ENCODE measurements at regions not wholly inside any gene's neighbourhood (a gene's known extent, or its start where the extent isn't known, plus 50 kb on each side); places are given as distances from the start of the nearest gene placed in this dataset.
"Not testable (repeated sequence)": the region's sequence is repeated elsewhere in the genome, so short reads cannot be mapped to it uniquely, and the experiment has no call there.

DNA sequence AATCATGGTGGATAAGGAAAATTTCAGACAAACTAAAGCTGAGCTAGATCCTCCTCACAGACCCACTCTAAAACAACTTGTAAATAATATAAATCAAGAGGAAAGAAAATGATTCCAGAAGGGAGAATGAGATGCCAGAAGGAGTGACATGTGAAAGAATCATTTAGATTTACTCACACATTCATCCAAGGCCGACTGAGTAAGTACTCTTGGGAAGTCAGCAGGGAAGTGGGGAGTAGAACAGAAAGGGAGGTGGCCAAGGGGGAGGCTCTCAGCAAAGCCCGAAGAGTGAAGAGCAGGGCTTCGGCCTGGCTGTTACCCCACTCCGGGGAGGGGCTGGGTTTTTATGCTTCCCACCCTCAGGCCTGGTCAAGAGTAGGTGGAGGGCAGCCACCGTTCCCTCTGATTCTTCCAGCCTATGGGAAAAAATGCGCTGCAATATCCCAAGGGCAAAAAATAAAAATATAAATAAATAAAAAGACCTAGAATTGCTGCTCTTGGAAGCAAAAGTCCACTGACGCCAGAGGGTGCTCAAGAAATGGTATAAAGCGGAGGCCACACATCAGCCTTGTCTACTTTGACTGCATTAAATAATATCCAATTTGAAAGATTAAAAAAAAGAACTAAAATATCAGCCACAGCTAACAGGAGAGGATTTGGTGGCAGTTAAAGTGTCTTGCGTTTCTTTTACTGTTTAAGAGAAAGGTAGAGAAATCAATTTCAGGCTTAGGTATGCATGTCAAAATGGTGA, 110.2 kb upstream of the COL5A1 start:
- no peak for DNase-seq

DNA sequence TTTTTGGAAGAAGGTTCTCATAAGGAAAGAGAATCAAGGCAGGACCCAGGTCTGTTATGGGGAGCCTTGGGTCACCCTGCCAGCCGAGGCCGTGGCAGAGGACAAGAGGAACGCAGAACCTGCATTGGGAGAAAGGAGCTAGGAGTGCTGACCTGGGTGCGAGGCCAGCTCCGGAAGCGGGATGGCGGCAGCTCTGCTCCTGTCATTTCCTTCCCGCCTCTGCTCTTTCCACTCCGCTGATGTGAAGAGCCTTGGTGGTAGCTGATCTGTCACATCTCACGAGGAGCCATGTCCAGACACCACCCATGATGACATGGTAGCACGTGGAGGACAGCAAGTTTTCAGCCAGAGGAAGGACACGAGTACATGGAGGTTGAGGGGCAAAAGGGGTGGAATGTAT, 109.5 kb upstream of the COL5A1 start:
- DNase-seq, result no peak

DNA sequence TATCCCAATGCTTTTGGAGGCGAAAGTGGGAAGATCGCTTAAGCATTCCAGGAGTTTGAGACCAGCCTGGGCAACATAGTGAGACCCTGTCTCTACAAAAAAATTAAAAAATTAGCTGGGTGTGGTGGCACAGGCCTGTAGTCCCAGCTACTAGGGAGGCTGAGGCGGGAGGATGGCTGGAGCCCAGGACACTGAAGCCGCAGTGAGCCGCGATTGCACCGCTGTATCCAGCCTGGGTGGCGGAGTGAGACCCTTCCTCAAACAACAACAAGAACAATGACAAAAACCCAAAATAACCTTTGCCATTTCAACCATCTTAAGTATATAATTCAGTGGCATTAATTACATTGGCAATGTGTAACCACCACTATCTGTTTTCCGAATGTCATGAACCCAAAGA, 108.9 kb upstream of the COL5A1 start:
- not testable (repeated sequence) for DNase-seq

DNA sequence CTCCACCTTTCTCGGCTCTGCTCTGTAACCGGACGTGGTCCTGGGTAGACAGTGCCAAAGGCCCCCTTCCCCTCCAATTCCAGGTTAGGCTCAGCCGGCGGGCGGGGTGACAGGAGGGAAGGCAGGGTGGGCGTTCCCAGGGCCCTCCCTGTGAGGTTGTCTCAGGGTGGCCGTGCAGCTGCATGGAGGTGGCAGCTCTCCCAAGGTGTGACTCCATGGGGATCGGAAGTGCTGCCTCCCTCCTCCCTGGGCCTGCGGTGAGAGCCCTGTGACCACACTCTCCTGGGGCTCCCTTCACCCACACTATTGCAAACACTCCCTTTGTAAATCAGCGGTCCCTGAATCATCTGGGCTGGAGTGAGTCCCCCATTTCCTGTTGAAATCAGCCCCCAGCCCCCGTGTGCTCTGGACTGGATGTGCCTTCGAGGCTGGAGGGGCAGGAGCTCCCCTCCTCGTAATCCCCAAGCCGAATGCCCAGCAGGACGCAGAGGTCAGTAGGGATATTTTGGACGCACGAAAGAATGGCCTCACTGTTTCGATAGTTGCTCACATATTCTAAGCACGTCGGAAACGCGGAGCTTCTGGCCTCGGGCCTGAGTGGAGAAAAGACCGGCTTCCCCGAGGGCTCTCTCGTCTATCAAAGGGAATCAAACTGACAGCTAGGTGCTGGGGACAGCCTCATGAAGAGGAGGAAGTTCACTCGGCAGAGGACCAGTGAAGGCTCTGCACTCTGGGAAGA, 107.6 kb upstream of the COL5A1 start:
- DNase-seq, result no peak

DNA sequence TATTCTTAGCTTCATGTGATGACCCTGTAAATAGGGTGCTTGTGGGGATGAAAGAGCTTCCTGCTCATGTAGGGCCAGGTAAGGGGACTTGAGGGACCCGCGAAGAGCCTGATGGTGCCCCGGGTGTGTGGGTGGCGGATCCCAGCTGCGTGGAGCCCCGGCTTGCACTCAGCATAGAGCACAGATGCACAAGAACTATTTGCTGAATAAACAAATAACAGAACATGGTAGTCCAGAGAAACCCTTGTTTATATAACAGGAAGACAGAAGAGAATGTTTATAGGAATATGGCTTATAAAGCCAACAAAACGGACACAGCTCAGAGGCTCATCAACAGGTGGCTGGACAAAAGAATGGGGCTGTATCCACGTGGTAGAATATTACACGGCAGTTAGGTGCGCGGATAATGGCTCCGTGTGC, 106.9 kb upstream of the COL5A1 start:
- DNase-seq, result no peak

DNA sequence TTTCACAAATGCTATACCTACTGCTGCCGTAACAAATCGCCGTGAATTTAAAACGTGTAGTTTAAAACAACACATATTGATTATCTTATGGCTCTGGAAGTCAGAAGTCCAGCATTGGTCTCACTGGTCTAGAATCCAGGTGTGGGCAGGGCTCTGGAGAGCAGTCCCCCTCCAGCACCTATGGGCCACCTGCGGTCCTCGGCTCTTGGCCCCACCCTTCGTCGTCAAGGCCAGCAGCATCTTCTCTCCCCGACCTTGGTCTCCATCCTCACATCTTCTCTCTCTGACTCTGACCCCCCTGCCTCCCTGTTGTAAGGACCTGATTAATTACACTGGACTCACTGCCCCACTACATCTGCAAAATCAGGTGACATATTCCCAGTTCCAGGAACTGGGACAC, 106.4 kb upstream of the COL5A1 start:
- no peak for DNase-seq

DNA sequence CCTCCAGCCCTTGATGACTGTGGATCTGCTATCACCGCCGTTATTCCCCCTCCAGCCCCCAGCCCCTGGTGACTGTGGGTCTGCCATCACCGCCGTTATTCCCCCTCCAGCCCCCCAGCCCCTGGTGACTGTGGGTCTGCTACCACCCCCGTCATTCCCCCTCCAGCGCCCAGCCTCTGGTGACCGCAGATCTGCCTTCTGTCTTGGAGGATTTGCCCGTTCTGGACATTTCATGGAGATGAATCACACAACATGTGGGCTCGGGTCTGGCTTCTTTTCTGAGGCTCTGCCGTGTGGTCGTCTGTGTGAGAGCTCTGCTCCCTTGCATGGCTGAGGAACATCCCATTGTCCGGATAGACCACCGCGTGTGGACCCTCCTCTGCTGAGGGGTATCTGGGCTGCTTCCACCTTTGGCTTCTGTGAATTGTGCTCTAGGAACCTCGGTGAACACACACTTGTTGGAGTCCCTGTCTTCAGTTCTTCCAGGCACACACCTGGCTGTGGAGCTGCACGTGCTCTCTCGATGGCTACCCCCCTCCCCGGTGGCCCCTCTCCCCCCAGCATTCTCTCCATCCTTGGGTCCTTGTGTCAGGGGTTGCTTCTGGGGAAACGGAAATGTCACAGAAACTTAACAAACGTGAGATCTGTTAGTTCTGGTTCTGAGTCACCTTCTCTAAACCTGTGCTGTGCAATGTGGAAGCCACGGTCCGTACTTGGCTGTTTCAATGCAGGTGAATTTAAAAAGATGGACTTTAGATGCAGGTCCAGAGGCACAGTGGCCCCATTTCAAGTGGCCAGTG, 105.3 kb upstream of the COL5A1 start:
- DNase-seq, result no peak

DNA sequence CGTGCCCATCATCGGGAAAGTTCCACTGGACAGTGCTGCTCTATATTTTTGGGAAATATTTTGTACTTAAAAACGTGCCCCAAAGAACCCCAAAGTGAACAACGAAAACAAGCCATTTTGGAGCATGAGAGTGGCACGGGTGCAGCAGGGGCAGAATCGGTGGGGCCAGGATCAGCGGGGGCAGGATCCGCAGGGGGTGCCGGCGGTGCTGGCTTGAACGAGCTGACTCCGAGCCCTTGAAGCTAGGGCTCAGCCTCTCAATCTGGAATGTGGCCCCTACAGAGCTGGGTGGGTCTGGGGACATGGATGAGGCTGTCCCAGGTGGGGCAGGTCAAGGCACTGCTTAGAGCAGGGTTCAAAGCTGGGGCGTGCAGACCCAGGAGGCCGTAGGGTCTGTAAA, 104.7 kb upstream of the COL5A1 start:
- DNase-seq, result no peak

DNA sequence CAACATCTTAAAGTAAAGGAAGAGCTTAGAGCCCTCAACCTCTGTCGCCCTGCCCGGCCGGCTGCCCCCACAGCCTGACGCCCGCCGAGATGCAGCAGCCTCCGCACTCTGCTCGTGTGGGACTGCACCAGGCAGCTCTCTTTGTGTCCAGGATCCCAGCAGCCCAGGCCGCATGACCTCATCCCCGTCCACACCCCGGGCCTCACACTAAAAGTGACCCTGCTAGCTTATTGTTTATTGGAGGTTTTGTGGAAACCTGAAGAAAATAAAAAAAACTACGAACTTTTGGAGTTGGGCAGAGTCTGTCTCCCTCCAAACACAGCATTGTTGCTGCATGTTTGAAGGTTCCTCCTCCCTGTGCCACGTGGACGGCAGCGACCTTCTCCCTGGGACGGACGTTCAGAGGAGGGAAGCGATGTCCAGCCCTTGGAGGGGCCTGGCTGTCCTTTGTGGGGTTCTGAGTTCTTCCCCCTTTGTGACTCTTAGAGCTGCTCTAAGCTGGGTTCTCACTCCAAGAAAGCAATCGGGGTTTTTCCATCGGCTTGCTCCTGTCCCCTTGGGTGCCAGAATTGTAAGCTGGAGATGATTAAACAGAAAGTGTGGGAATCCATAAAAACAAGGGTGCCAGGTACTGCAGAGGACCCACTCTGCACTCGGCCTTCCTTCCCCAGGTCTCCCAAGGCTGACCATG, 103.5 kb upstream of the COL5A1 start:
- DNase-seq, result no peak

DNA sequence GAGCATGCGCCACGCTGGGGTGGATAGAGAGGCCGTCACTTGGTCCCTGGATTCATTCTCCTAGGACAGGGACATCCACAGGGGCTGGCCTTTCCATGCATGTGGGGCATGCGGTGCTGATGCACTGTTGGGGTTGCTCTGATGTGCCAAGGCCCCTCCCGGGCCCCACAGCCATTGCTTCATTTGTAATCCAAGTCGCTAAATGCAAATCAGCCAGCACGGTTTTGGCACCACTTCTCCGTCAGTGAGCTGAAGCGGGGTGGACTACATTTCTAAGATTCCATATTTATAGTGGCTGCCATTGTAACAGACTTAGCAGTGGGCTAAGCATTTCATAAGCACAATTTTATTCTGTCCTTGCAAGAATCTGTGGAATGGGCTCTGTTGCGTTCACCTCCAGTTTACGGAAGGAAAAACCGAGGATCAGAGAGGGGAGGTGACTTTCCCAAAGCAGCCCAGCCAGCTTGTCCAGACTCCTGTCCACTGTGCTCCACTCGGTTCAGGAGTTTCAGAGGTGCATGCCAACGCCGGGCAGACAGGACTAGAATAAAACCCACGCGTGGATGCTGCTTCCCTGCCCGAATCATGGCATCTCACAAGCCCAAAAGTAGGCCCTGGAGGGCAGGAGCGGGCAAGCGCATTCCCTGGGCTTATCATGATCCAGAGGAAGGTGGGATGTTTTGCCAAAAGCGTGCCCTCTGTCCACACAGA, 102.6 kb upstream of the COL5A1 start:
- DNase-seq, result no peak

DNA sequence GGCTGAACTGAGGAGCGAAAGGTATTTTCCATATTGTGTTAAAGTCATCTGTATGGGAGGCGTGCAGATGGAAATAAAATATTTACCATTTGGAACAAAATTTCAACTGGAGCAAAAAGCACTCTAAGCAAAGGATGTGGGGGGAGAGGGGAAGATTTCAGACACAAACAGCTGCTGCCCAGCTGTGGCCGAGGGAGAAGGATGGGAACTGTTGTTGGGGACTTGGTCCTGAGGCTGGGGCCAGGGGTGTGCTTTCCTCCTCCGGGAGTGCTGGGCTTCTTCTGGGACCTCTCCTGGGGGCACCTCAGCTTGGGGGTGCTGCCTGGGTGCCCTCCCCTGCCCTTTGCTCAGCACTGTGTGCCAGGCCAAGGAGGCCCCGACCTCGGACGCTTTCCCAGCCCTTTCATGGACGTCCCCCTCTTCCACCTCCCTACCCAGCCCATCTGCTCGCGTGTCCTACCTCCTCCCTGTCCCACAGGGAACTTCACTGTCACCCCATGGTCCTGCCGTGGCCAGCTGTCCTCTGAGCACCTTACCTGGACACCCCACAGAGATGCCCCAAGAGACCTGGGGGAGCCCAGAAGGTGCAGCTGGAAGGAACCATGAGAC, 101.9 kb upstream of the COL5A1 start:
- DNase-seq, result no peak

DNA sequence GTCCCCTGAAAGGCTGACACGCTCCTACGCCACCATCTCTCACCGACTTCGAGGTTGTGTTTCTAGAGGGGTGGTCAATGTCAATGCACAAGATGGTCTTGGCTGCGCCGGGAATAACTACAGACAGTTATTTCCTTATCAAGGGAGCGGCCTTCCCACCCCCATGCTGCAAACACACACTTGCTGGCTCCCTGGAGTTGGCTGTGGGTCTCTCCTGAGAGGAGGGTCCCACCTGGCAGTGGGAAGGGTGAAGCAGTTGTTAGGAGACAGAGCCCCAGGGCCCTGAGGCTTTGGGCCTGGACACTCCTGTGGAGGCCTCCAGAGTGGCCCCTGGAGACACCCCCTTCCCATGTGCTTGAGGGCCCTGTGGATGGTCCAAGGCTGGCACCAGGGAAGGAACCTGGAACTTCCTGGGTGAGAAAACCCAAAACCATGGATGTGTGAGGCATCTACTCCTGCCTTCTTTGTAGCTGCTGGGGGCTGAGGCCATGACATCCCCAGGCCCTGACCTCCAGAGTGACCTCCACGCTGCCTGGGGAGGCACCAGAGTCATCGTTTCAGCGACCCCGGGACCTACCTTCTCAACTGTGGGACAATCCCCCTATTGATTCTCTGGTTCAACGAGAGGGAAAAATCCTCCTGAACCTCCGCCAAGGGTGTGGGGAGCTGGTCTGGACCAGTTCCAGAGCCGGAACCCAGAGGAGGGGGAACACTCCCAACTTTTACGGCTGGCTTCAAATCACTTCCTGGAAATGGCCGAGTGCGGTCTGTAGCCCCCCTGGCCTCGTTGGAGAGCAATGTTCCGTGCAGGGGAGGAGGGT, 101.1 kb upstream of the COL5A1 start:
- no peak for DNase-seq

DNA sequence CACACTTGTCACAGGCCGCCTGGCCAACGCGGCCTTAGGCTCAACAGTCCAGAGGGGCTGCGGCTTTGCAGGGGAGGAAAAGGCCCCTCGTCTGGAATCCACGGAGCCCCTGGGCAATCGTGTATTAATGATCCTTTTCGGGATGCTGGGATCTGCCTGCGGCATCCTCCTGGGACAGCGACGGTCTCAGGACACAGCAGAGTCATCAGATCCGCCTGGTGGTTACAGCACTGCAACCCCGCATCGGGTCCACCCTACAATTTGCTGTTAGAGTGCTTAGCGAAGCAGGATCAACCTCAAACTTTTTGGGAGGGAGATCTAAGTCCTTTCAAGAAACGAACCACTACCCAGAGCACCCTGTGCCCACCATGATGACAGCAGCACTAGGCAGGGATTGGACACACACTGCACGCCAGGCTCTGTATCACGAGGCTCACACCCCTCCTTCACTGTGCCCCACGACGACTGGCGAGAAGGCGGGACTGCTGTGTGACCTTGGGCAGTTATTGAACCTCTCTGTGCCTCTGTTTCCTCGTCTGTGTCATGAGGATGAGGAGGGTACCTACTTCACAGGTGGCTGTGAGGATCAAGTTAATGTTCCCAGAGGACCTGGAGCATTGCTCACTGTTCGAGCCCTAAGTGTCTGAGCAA, 100.4 kb upstream of the COL5A1 start:
- no peak for DNase-seq

DNA sequence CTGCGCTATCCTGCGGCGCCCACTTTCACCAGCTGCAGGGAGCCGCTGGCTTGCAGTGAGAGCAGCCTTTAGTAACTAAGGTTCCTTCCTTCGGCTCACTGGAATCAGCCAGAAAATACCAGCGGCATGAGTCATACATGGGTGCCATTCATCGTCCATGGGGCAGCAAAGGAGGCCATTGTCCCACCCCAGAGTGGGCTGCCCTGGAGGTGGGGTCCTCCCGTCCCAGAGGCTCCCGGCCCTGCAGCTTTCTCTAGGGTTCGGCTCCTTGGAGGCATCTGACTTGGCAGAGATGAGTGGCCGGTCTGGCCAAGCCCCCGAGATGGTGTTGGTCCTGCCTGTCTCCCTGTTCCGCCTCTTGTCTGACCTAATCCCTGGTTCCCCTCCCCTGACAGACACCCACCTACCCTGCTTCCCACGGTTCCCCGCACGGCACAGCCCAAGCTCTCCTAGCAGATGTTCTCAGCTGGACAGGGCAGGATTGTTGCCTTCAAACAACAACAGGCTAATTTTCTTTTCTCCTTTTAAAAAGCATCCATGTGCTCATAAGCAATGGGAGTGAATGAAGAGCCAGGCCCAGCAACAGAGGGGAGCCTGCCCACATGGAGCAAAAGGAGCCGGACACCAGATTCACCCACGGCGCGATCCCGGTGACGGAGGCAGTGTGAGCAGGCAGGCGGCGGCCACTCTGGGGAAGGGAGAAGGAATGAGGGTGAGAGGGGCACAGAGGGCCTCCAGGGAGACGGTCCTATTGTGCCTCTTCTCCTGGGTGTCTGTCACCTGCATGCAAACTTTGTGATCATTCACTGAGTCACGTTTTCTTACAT, 97.0 kb upstream of the COL5A1 start:
- no peak for DNase-seq

DNA sequence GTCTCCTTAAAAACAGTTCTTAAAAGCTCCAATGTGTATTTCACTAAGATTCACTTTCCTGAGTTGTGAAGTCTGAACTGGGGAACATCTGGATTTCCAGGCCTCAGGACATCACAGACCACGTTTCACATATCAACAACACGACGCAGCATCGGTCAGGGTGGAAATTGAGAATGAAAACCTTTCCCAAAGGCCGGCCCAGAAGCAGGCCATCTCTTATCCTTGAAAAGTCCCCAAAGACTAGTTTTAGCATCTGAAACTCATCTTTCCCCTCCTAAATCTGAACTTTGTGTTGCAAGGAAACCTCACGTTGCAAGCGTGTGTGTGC, 96.4 kb upstream of the COL5A1 start:
- no peak for DNase-seq

DNA sequence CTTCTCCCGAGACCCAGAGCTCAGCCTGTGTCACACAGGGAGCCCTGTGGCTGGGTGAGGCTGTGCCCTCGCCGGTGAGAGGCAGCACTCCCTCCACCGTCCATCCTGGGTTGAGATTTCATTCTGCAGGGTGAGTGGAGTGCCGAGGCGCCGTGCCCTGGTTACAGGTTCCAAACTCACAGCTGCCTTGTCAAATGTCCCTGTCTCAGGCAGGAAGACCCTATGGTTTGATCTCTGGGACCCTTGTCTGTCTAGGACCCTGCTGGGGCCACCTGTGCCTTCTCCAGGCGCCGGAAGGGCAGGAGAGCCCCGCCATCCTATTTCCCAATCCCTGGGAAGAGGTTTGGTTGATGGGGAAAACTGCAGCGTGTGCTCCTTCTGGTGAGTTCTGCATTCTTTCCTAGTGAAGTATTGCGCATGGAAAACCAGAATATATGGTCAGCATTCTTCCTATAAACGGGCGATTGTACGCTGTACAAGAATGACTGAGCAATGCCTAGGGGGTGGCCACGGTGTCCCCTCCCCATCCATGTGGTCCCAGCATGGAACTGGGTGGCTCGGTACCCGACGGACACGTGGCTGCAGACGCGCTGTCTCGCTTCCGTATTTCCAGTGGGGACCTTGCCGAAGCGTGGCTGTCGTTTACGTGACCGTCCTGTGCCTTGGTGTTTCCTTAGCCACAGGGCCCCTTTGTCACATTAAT, 95.9 kb upstream of the COL5A1 start:
- DNase-seq, result no peak

DNA sequence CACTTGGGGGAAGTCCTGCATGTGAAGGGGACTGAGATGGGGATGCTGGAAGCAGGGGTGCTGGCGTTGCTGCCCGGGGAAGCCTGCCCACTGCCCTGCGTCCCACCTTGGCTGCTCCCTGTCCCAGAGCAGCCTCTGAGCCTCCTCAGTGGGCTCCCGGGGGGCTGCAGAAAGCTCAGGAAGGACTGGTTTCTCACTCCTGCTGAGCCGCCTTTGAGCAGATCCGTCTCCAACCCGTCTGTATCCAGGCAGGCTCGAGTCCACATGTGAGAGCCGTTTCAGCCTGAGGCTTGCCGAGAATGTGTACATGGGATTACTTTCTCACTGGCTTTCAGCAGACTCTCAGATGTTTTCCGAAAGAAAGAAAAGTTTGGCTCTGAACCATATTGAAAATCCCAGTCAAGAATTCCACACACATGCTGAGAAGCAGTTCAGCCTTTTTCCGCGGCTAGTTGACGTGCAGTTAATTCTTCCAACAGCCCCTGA, 95.3 kb upstream of the COL5A1 start:
- no peak for DNase-seq

DNA sequence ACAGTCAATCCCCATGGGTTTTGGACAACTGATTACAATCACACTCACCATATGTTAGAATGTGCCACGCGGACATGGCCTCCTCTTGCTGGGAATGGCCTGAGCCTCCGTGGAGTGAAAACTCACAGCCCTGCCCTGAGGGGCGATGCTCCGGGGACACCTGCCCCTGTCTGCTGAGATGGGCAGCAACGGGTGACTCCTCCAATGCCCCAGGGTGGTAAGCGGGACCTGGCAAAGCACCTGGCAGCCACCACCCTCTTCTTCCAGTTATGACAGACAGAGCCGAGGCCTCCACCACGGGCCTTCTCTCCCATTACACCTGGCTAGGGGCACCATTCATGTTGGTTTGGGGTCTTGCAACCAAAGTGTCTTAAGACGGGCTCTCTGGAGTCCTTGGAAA, 94.9 kb upstream of the COL5A1 start:
- no peak for DNase-seq

All from activated T-cell treated with anti-CD3 and anti-CD28 coated beads, Interleukin-2, amount 50 U/mL, for 1 hour (primary cell).